A549 (cell line): ENCODE measurements at regions not wholly inside any gene's neighbourhood (a gene's known extent, or its start where the extent isn't known, plus 50 kb on each side); places are given as distances from the start of the nearest gene placed in this dataset.

Experiments
- NR3C1 ChIP-seq: fragments of >200 bp; sonication (Bioruptor Twin); formaldehyde crosslinking; IDR thresholded peaks from 3 replicates; pipeline ENCODE4 v1.6.1; 2017
- TF ChIP-seq, protein P1 (sequence below): fragments of 200-600 bp; sonication (generic); IDR thresholded peaks from 2 replicates; pipeline ENCODE4 v1.6.1; 2016; ENCODE audit warnings: antibody characterized with exemption, mild to moderate bottlenecking, moderate library complexity

DNA sequence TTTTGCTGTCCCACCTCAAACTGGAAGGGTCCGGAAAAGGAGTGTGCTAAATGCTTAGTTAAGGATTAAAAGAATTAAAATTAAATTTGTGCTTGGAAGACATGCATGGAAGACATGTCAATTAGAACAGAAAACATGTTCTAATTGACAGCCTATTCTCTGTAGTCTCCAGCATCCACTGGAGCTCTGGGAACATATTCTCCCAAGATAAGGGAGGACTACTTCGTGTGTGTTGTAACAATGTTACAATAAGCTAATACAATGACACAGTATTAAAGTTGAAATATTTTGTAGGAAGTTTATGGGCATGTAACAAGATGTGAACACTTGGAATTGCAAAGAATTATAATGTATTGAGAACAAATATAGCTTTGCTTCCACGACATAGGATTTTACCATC lies 567.4 kb upstream of the CITED2 start:
- no peak for TF ChIP-seq NR3C1
- TF ChIP-seq, protein P1, sequence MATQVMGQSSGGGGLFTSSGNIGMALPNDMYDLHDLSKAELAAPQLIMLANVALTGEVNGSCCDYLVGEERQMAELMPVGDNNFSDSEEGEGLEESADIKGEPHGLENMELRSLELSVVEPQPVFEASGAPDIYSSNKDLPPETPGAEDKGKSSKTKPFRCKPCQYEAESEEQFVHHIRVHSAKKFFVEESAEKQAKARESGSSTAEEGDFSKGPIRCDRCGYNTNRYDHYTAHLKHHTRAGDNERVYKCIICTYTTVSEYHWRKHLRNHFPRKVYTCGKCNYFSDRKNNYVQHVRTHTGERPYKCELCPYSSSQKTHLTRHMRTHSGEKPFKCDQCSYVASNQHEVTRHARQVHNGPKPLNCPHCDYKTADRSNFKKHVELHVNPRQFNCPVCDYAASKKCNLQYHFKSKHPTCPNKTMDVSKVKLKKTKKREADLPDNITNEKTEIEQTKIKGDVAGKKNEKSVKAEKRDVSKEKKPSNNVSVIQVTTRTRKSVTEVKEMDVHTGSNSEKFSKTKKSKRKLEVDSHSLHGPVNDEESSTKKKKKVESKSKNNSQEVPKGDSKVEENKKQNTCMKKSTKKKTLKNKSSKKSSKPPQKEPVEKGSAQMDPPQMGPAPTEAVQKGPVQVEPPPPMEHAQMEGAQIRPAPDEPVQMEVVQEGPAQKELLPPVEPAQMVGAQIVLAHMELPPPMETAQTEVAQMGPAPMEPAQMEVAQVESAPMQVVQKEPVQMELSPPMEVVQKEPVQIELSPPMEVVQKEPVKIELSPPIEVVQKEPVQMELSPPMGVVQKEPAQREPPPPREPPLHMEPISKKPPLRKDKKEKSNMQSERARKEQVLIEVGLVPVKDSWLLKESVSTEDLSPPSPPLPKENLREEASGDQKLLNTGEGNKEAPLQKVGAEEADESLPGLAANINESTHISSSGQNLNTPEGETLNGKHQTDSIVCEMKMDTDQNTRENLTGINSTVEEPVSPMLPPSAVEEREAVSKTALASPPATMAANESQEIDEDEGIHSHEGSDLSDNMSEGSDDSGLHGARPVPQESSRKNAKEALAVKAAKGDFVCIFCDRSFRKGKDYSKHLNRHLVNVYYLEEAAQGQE = no peak
